Liver (tissue), 8 donors: ENCODE measurements at regions not wholly inside any gene's neighbourhood (a gene's known extent, or its start where the extent isn't known, plus 50 kb on each side); places are given as distances from the start of the nearest gene placed in this dataset.

Experiments
- DNase-seq: peaks from one replicate; pipeline ENCODE4 v3.0.0-alpha.2; 2017; ENCODE audit warnings: low spot score
- H3K27ac ChIP-seq, 2 donors: one replicate each; pipeline ENCODE4 v1.7.0; 2013; ENCODE audit warnings: inconsistent platforms in 2 of 2, low read length in 2 of 2, control low read depth in 1 of 2, low read depth in 1 of 2, mild to moderate bottlenecking in 1 of 2
- H3K27me3 ChIP-seq, 4 donors: one replicate each; pipeline versions ENCODE4 v1.6.1 to v1.7.0; 2013; ENCODE audit warnings: low read length in 3 of 4, inconsistent platforms in 1 of 4, mild to moderate bottlenecking in 1 of 4, moderate library complexity in 1 of 4; ENCODE audit not compliant: control insufficient read depth in 4 of 4, insufficient read depth in 4 of 4
- H3K36me3 ChIP-seq, 4 donors: one replicate each; pipeline versions ENCODE4 v1.6.1 to v1.7.0; 2013; ENCODE audit warnings: low read length in 3 of 4, mild to moderate bottlenecking in 3 of 4, low read depth in 1 of 4, moderate library complexity in 1 of 4; ENCODE audit not compliant: control insufficient read depth in 4 of 4, insufficient read depth in 3 of 4
- H3K4me1 ChIP-seq, 4 donors: one replicate each; pipeline versions ENCODE4 v1.6.1 to v1.7.0; 2013; ENCODE audit warnings: low read length in 3 of 4, mild to moderate bottlenecking in 3 of 4, moderate library complexity in 1 of 4; ENCODE audit not compliant: control insufficient read depth in 4 of 4, insufficient read depth in 4 of 4
- H3K4me3 ChIP-seq, 3 donors: one replicate each; pipeline versions ENCODE4 v1.6.1 to v1.7.0; 2013; ENCODE audit warnings: low read length in 3 of 3, control low read depth in 1 of 3, low read depth in 1 of 3, mild to moderate bottlenecking in 1 of 3
- H3K9ac ChIP-seq, 2 donors: one replicate each; pipeline ENCODE4 v1.7.0; 2013; ENCODE audit warnings: low read length in 2 of 2, mild to moderate bottlenecking in 2 of 2, moderate library complexity in 2 of 2, control low read depth in 1 of 2, low read depth in 1 of 2
- H3K9me3 ChIP-seq, 4 donors: one replicate each; pipeline versions ENCODE4 v1.6.1 to v1.7.0; 2013; ENCODE audit warnings: low read length in 3 of 4; ENCODE audit not compliant: control insufficient read depth in 4 of 4
- CTCF ChIP-seq: fragments of 150-350 bp; IDR thresholded peaks from 2 replicates; pipeline ENCODE4 v1.5.1; 2017; ENCODE audit warnings: improper control_type of control experiment, low read depth, low read length; ENCODE audit not compliant: missing input control
- FOXA1 ChIP-seq: IDR thresholded peaks from 2 replicates; pipeline ENCODE4 v1.6.1; 2016; ENCODE audit warnings: antibody characterized with exemption
- FOXA2 ChIP-seq: IDR thresholded peaks from 2 replicates; pipeline ENCODE4 v1.6.1; 2016; ENCODE audit warnings: antibody characterized with exemption
- GABPA ChIP-seq, 2 donors: IDR thresholded peaks in 1 of 2; conservative IDR thresholded peaks in 1 of 2; 2 replicates each; pipeline ENCODE4 v1.6.1; 2016; ENCODE audit warnings: antibody characterized with exemption in 2 of 2, mild to moderate bottlenecking in 1 of 2, moderate library complexity in 1 of 2
- HNF4G ChIP-seq: IDR thresholded peaks from 2 replicates; pipeline ENCODE4 v1.6.1; 2016; ENCODE audit warnings: antibody characterized with exemption
- JUND ChIP-seq, 2 donors: IDR thresholded peaks; 2 replicates each; pipeline ENCODE4 v1.6.1; 2016; ENCODE audit warnings: antibody characterized with exemption in 2 of 2
- MAX ChIP-seq: IDR thresholded peaks from 2 replicates; pipeline ENCODE4 v1.6.1; 2016; ENCODE audit warnings: antibody characterized with exemption
- NR2F2 ChIP-seq: IDR thresholded peaks from 2 replicates; pipeline ENCODE4 v1.6.1; 2016; ENCODE audit warnings: antibody characterized with exemption
- REST ChIP-seq: IDR thresholded peaks from 2 replicates; pipeline ENCODE4 v1.6.1; 2016; ENCODE audit warnings: antibody characterized with exemption, mild to moderate bottlenecking
- YY1 ChIP-seq: IDR thresholded peaks from 2 replicates; pipeline ENCODE4 v1.6.1; 2016; ENCODE audit warnings: antibody characterized with exemption, mild to moderate bottlenecking
- ZBTB33 ChIP-seq: IDR thresholded peaks from 2 replicates; pipeline ENCODE4 v1.6.1; 2016; ENCODE audit warnings: antibody characterized with exemption
- WGBS: extraction: QIAGEN DNeasy Blood & Tissue Kit; methylation state at CpG from one replicate; pipeline ENCODE4 v1.1.7; 2013; 5-methylcytosine and 5-hydroxymethylcytosine counted together
- donor health status: healthy.
- donor health status: healthy.
- donor health status: healthy.
- donor health status: healthy.
- donor health status: healthy.

GRCh38 chr2:81412681-81413080 is 1108.1 kb upstream of the LRRTM1 start (continued):
- TF ChIP-seq ZBTB33 (no peak), FOXA1 (no peak), JUND (IDR thresholded peaks at IDR 0.05) (no peak)

- Histone ChIP-seq H3K27me3 (no peaks in the 10 kb centered on the region), H3K9me3 (no peaks in the 10 kb centered on the region), H3K4me3 (no peak overlapping the region), H3K27ac (no peak overlapping the region), H3K36me3 (no peaks in the 10 kb centered on the region), H3K9ac (no peak overlapping the region), H3K4me1 (no peaks in the 10 kb centered on the region)
- TF ChIP-seq NR2F2 (no peak), CTCF (no peak), FOXA1 (no peak)
- 89% methylated on average over 2 of the region's 2 CpGs for WGBS
- DNase-seq: no peak
These were observed 1099.0 kb upstream of the LRRTM1 start for GRCh38 chr2:81403508-81403907.

GRCh38 chr2:81396417-81397019 is 1092.0 kb upstream of the LRRTM1 start:
- Histone ChIP-seq H3K27me3 (no peaks in the 10 kb centered on the region), H3K9me3 (no peaks in the 10 kb centered on the region), H3K27ac (no peak overlapping the region), H3K9ac (no peak overlapping the region), H3K4me3 (no peak overlapping the region), H3K4me1 (no peaks in the 10 kb centered on the region), H3K36me3 (no peaks in the 10 kb centered on the region)
- 85% methylated on average over 4 of the region's 4 CpGs for WGBS
- no peak for DNase-seq
- TF ChIP-seq MAX (no peak), FOXA2 (no peak), REST (no peak), GABPA (IDR thresholded peaks at IDR 0.05 in 1 of 2, conservative IDR thresholded peaks at IDR 0.05 in 1 of 2) (no peak), YY1 (no peak), HNF4G (no peak), JUND (IDR thresholded peaks at IDR 0.05) (no peak), NR2F2 (no peak)
